Transverse colon (tissue), 4 donors: ENCODE measurements at regions not wholly inside any gene's neighbourhood (a gene's known extent, or its start where the extent isn't known, plus 50 kb on each side); places are given as distances from the start of the nearest gene placed in this dataset.

Source experiments
- POLR2A ChIP-seq: fragments of 450-650 bp; IDR thresholded peaks from one replicate; pipeline ENCODE4 v1.6.1; 2016; ENCODE audit warnings: antibody characterized with exemption, mild to moderate bottlenecking, moderate library complexity
- POLR2AphosphoS5 ChIP-seq, 3 donors: sonication (generic); formaldehyde crosslinking; IDR thresholded peaks; one replicate each; pipeline ENCODE4 v1.6.1; 2016; ENCODE audit warnings: antibody characterized with exemption in 3 of 3
- TF ChIP-seq, protein P1 (sequence below), 5 experiments: fragments of 200-600 bp in 3 of 5; fragments of 450-650 bp in 2 of 5; sonication (generic) in 3 of 5; IDR thresholded peaks; 1 replicate in 2 of 5; 2 replicates in 3 of 5; pipeline ENCODE4 v1.5.1; 2016 to 2017; ENCODE audit warnings: antibody characterized with exemption in 5 of 5, inconsistent platforms in 3 of 5, mild to moderate bottlenecking in 2 of 5, moderate library complexity in 1 of 5

DNA sequence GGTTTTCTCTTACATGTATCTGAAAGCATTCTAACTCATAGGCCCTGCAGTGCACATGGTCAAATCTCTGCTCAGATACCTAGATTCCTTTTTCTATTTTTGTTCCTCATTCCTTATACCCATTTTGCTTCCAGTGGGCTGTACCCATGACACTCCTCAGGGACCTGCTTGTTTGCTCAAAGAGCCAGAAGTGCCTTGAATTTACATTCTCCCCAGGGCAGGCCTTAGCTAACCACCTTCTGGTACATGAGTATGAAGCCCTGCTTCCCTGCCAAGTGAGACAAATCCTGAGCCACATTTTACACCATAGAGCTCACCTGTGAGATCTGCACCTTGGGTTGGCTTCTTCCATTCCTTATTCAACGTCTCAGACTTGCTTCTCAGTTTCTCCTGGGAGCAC is 326.6 kb upstream of the SASH1 start:
- TF ChIP-seq, protein P1, sequence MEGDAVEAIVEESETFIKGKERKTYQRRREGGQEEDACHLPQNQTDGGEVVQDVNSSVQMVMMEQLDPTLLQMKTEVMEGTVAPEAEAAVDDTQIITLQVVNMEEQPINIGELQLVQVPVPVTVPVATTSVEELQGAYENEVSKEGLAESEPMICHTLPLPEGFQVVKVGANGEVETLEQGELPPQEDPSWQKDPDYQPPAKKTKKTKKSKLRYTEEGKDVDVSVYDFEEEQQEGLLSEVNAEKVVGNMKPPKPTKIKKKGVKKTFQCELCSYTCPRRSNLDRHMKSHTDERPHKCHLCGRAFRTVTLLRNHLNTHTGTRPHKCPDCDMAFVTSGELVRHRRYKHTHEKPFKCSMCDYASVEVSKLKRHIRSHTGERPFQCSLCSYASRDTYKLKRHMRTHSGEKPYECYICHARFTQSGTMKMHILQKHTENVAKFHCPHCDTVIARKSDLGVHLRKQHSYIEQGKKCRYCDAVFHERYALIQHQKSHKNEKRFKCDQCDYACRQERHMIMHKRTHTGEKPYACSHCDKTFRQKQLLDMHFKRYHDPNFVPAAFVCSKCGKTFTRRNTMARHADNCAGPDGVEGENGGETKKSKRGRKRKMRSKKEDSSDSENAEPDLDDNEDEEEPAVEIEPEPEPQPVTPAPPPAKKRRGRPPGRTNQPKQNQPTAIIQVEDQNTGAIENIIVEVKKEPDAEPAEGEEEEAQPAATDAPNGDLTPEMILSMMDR (IDR thresholded peaks at IDR 0.05), result no peak
- TF ChIP-seq POLR2A, result no peak
- TF ChIP-seq POLR2AphosphoS5 (IDR thresholded peaks at IDR 0.05), result no peak
